H1 (cell line): ENCODE measurements at regions not wholly inside any gene's neighbourhood (a gene's known extent, or its start where the extent isn't known, plus 50 kb on each side); places are given as distances from the start of the nearest gene placed in this dataset.

Experiments used
- BACH1 ChIP-seq: IDR thresholded peaks from 2 replicates; pipeline ENCODE4 v1.6.1; 2012; ENCODE audit warnings: low read length, improper control_type of control experiment
- BRCA1 ChIP-seq: IDR thresholded peaks from 2 replicates; pipeline ENCODE4 v1.6.1; 2012; ENCODE audit warnings: low read depth, low read length, improper control_type of control experiment
- CBX8 ChIP-seq: fragments of 300-800, 300-1000 bp; sonication (generic); IDR thresholded peaks from 2 replicates; pipeline ENCODE4 v1.7.1; 2016; ENCODE audit warnings: low read depth, low read length, borderline replicate concordance
- CHD1 ChIP-seq: IDR thresholded peaks from 2 replicates; pipeline ENCODE4 v1.6.1; 2012; ENCODE audit warnings: low read depth, low read length, improper control_type of control experiment
- CHD7 ChIP-seq: fragments of 300-600 bp; sonication (generic); IDR thresholded peaks from 2 replicates; pipeline ENCODE4 v1.7.1; 2012; ENCODE audit warnings: low read length, moderate library complexity, mild to moderate bottlenecking, inconsistent platforms; ENCODE audit not compliant: insufficient replicate concordance
- NANOG ChIP-seq: IDR thresholded peaks from 2 replicates; pipeline ENCODE4 v1.6.1; 2011; ENCODE audit warnings: low read length, low read depth, mild to moderate bottlenecking, inconsistent platforms; ENCODE audit not compliant: insufficient read depth, poor library complexity, severe bottlenecking
- RFX5 ChIP-seq: IDR thresholded peaks from 2 replicates; pipeline ENCODE4 v1.6.1; 2011; ENCODE audit warnings: low read depth, low read length, improper control_type of control experiment, borderline replicate concordance
- RNF2 ChIP-seq: fragments of 200-900, 300-1000 bp; sonication (generic); IDR thresholded peaks from 2 replicates; pipeline ENCODE4 v1.7.1; 2016; ENCODE audit warnings: borderline replicate concordance, low read depth, mild to moderate bottlenecking, antibody characterized with exemption, low read length; ENCODE audit not compliant: poor library complexity, severe bottlenecking; ENCODE audit errors: missing control alignments
- SP1 ChIP-seq: IDR thresholded peaks from 2 replicates; pipeline ENCODE4 v1.6.1; 2011; ENCODE audit warnings: low read depth, low read length
- SP2 ChIP-seq: IDR thresholded peaks from 2 replicates; pipeline ENCODE4 v1.6.1; 2012; ENCODE audit warnings: mild to moderate bottlenecking, low read length, inconsistent platforms
- SP4 ChIP-seq: IDR thresholded peaks from 2 replicates; pipeline ENCODE4 v1.6.1; 2012; ENCODE audit warnings: low read length, inconsistent platforms

GRCh38 chr3:159008401-159008800, 206.5 kb downstream of the MFSD1 start (continued):
- TF ChIP-seq CHD7 = no peak
- no peak for TF ChIP-seq BACH1
- TF ChIP-seq SP4 = no peak
- no peak for TF ChIP-seq CBX8
- TF ChIP-seq SP2 = no peak
- TF ChIP-seq BRCA1 = no peak
- TF ChIP-seq RNF2 = no peak
- TF ChIP-seq SP1 = no peak
- TF ChIP-seq NANOG = no peak
- no peak for TF ChIP-seq RFX5
- TF ChIP-seq CHD1 = no peak
